ENCODE measurements at regions not wholly inside any gene's neighbourhood (a gene's known extent, or its start where the extent isn't known, plus 50 kb on each side); places are given as distances from the start of the nearest gene placed in this dataset.

DNA sequence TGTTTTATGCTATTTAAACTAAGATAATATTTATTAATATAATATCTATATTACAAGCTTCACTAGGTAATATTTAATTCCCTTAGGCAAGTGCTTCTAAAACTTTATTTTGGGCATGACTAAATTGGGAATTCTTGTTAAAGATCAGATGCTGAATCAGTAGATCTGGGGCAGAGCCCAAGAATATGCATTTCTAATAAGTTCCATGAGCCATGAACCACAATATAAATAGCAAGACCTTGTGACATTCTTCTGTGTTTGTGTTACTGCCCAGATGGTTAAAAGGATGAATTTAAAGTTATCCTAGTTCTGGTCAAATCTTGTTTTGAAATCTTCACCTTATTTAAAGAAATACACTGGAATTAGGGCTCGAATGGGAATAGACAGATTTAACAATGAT is 258.4 kb upstream of the CACNA2D1 start:
- TF ChIP-seq, protein P1, sequence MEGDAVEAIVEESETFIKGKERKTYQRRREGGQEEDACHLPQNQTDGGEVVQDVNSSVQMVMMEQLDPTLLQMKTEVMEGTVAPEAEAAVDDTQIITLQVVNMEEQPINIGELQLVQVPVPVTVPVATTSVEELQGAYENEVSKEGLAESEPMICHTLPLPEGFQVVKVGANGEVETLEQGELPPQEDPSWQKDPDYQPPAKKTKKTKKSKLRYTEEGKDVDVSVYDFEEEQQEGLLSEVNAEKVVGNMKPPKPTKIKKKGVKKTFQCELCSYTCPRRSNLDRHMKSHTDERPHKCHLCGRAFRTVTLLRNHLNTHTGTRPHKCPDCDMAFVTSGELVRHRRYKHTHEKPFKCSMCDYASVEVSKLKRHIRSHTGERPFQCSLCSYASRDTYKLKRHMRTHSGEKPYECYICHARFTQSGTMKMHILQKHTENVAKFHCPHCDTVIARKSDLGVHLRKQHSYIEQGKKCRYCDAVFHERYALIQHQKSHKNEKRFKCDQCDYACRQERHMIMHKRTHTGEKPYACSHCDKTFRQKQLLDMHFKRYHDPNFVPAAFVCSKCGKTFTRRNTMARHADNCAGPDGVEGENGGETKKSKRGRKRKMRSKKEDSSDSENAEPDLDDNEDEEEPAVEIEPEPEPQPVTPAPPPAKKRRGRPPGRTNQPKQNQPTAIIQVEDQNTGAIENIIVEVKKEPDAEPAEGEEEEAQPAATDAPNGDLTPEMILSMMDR (IDR thresholded peaks at IDR 0.05; ENCODE audit: low read depth, low read length, missing input control): no peak
- no peak for TF ChIP-seq RXRA (IDR thresholded peaks at IDR 0.05)
- no peak for TF ChIP-seq SP1 (IDR thresholded peaks at IDR 0.05)
- no peak for TF ChIP-seq YY1 (IDR thresholded peaks at IDR 0.05)
- TF ChIP-seq MAX (IDR thresholded peaks at IDR 0.05): no peak
- TF ChIP-seq RAD21 (IDR thresholded peaks at IDR 0.05): no peak
- TF ChIP-seq GABPA (IDR thresholded peaks at IDR 0.05 in 1 of 2, conservative IDR thresholded peaks at IDR 0.05 in 1 of 2): no peak
- no peak for TF ChIP-seq JUND (IDR thresholded peaks at IDR 0.05)
- no peak for TF ChIP-seq TAF1 (conservative IDR thresholded peaks at IDR 0.05)
